ENCODE measurements at regions not wholly inside any gene's neighbourhood (a gene's known extent, or its start where the extent isn't known, plus 50 kb on each side); places are given as distances from the start of the nearest gene placed in this dataset.

- ATAC-seq (ENCODE audit: low read depth) (no peak), DNase-seq (no peak)
- TF ChIP-seq, protein P1, sequence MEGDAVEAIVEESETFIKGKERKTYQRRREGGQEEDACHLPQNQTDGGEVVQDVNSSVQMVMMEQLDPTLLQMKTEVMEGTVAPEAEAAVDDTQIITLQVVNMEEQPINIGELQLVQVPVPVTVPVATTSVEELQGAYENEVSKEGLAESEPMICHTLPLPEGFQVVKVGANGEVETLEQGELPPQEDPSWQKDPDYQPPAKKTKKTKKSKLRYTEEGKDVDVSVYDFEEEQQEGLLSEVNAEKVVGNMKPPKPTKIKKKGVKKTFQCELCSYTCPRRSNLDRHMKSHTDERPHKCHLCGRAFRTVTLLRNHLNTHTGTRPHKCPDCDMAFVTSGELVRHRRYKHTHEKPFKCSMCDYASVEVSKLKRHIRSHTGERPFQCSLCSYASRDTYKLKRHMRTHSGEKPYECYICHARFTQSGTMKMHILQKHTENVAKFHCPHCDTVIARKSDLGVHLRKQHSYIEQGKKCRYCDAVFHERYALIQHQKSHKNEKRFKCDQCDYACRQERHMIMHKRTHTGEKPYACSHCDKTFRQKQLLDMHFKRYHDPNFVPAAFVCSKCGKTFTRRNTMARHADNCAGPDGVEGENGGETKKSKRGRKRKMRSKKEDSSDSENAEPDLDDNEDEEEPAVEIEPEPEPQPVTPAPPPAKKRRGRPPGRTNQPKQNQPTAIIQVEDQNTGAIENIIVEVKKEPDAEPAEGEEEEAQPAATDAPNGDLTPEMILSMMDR (IDR thresholded peaks at IDR 0.05), result no peak
- H3K4me1 Mint-ChIP-seq, result no peaks in the 10 kb centered on the region
- CTCF ChIA-PET, result no interaction called here
- no peak overlapping the region for H3K27ac Mint-ChIP-seq
- no peaks in the 10 kb centered on the region for H3K9me3 Mint-ChIP-seq
- no peaks in the 10 kb centered on the region for H3K36me3 Mint-ChIP-seq (ENCODE audit: low read depth)
- intact Hi-C loops (cut with micrococcal nuclease), result no loop called here
- H3K27me3 Mint-ChIP-seq, result no peaks in the 10 kb centered on the region
- H3K4me3 Mint-ChIP-seq, result no peak overlapping the region
- POLR2A ChIA-PET, result no interaction called here
Observed at GRCh38 chr1:79988401-79988800, 981.9 kb upstream of the ADGRL4 start.

GRCh38 chr1:79982211-79982610 lies 975.7 kb upstream of the ADGRL4 start:
- no peaks in the 10 kb centered on the region for H3K4me1 Mint-ChIP-seq
- no peak overlapping the region for H3K27ac Mint-ChIP-seq
- ATAC-seq (ENCODE audit: low read depth) (no peak), DNase-seq (no peak)
- ChIA-PET POLR2A (no interaction called here), CTCF (no interaction called here)
- TF ChIP-seq, protein P1 (IDR thresholded peaks at IDR 0.05), result no peak
- H3K27me3 Mint-ChIP-seq, result no peaks in the 10 kb centered on the region
- intact Hi-C loops (cut with micrococcal nuclease), result no loop called here
- H3K4me3 Mint-ChIP-seq, result no peak overlapping the region
- H3K9me3 Mint-ChIP-seq, result no peaks in the 10 kb centered on the region
- no peaks in the 10 kb centered on the region for H3K36me3 Mint-ChIP-seq (ENCODE audit: low read depth)

GRCh38 chr1:79981481-79981880 lies 975.0 kb upstream of the ADGRL4 start:
- H3K36me3 Mint-ChIP-seq (ENCODE audit: low read depth), result no peaks in the 10 kb centered on the region

GRCh38 chr1:79979346-79979745 lies 972.8 kb upstream of the ADGRL4 start:
- ChIA-PET POLR2A (no interaction called here), CTCF (no interaction called here)
- DNase-seq (no peak), ATAC-seq (ENCODE audit: low read depth) (no peak)
- intact Hi-C loops (cut with micrococcal nuclease), result no loop called here
- TF ChIP-seq, protein P1 (IDR thresholded peaks at IDR 0.05), result no peak
- H3K9me3 Mint-ChIP-seq, result no peaks in the 10 kb centered on the region
- H3K4me3 Mint-ChIP-seq, result no peak overlapping the region
- no peaks in the 10 kb centered on the region for H3K4me1 Mint-ChIP-seq
- no peak overlapping the region for H3K27ac Mint-ChIP-seq
- no peaks in the 10 kb centered on the region for H3K36me3 Mint-ChIP-seq (ENCODE audit: low read depth)
- H3K27me3 Mint-ChIP-seq, result no peaks in the 10 kb centered on the region

More at GRCh38 chr1:79981481-79981880, 975.0 kb upstream of the ADGRL4 start:
- no peaks in the 10 kb centered on the region for H3K27me3 Mint-ChIP-seq
- no peak for ATAC-seq (ENCODE audit: low read depth)
- no peak for DNase-seq
- intact Hi-C loops (cut with micrococcal nuclease), result no loop called here
- POLR2A ChIA-PET, result no interaction called here
- H3K9me3 Mint-ChIP-seq, result no peaks in the 10 kb centered on the region
- H3K27ac Mint-ChIP-seq, result no peak overlapping the region
- TF ChIP-seq, protein P1 (IDR thresholded peaks at IDR 0.05), result no peak
- CTCF ChIA-PET, result no interaction called here
- no peak overlapping the region for H3K4me3 Mint-ChIP-seq
- no peaks in the 10 kb centered on the region for H3K4me1 Mint-ChIP-seq

GRCh38 chr1:79976287-79976686 lies 969.8 kb upstream of the ADGRL4 start:
- ATAC-seq (ENCODE audit: low read depth), result no peak
- H3K4me3 Mint-ChIP-seq, result no peak overlapping the region
- no peak for DNase-seq
- ChIA-PET CTCF (no interaction called here), POLR2A (no interaction called here)
- no peaks in the 10 kb centered on the region for H3K4me1 Mint-ChIP-seq
- no peaks in the 10 kb centered on the region for H3K27me3 Mint-ChIP-seq
- no peak overlapping the region for H3K27ac Mint-ChIP-seq
- intact Hi-C loops (cut with micrococcal nuclease), result no loop called here
- H3K9me3 Mint-ChIP-seq, result no peaks in the 10 kb centered on the region
- no peaks in the 10 kb centered on the region for H3K36me3 Mint-ChIP-seq (ENCODE audit: low read depth)
- TF ChIP-seq, protein P1 (IDR thresholded peaks at IDR 0.05), result no peak
